ENCODE measurements at regions not wholly inside any gene's neighbourhood (a gene's known extent, or its start where the extent isn't known, plus 50 kb on each side); places are given as distances from the start of the nearest gene placed in this dataset.

DNA sequence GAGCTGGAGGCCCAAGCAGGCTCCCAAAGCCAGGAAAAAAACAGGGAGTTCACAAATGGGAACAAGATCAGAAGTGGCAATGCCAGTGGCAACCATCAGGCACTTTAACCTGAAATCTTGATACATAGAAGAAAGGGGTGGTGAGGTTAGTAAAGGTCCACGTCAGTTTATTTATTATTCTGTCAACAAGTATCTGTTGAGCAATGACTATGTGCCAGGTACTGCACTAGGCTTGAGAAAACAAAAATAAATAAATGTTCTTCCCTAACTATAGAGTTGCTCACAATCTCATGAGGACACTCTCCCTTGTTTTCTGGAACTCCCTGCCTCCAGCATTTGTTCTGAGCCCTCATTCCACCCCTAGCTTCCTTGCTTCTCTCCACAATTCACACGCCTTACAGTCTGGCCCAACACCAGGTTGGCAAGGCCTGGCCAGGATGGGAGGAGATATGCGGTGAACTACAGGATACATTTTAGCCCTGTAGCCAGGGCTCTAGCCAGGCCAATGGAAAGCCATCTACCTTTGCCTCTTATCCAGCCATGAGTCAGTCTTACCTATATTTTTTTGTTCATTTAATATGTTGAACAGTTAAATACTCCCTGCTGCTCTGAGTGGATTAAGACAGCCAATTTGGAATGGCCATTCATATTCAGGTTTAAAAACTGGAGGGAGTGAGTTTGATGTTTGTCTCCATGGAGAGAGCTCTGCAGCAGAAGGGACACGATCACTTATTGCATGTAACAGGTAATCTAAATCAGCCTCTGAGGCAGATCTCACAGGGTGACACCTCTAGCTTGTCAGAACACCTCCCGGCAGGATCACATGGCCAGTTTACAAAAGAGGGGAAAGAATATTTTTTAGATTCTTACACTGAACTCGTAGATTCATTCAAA, 161.9 kb upstream of the ATP11B start:
- CTCF ChIA-PET: no interaction called here
- FAIRE-seq: no peak
- no peaks in the 10 kb centered on the region for H3K79me2 ChIP-seq (ENCODE audit: control insufficient read depth, insufficient read depth, low read length)

DNA sequence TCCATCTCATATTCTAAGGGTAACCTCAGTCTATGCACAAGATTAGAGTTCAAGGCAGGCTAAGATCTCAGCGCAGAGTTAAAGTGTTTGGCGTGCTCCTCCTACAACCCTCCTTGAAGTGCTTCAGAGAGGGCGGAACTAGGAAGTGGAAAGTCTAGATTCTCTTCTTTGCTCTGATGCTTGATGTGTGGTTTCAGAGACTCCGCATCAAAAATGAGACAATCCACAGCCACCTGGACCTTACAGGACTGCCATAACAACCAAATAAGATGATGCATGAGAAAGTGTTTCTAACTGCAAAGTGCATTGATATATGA, 161.3 kb upstream of the ATP11B start:
- Histone ChIP-seq H3K27ac (ENCODE audit: insufficient read depth, low read depth, low read length) (no peak overlapping the region), H3K4me3 (replicated peaks in 1 of 3; ENCODE audit: insufficient read depth in 1 of 3, low read depth in 1 of 3, low read length in 3 of 3) (no peak overlapping the region), H3K4me1 (ENCODE audit: control insufficient read depth, extremely low read depth, insufficient read depth, low read length) (no peaks in the 10 kb centered on the region), H3K9me1 (replicated peaks; ENCODE audit: control insufficient read depth, extremely low read depth, insufficient read depth, low read length) (no peaks in the 10 kb centered on the region), H3K4me2 (ENCODE audit: insufficient read depth, low read length) (no peak overlapping the region), H3K9ac (replicated peaks; ENCODE audit: extremely low read depth, insufficient read depth, low read length) (no peak overlapping the region), H3K9me3 (replicated peaks; ENCODE audit: control insufficient read depth, insufficient read depth, low read length) (no peaks in the 10 kb centered on the region), H4K20me1 (replicated peaks; ENCODE audit: control insufficient read depth, extremely low read depth, insufficient read depth, low read length) (no peaks in the 10 kb centered on the region), H2AFZ (ENCODE audit: low read depth, low read length) (no peak overlapping the region), H3K27me3 (ENCODE audit: control insufficient read depth in 2 of 2, insufficient read depth in 2 of 2, low read length in 2 of 2) (peaks cover 0 to 2% of the 10 kb centered on the region in 2 experiments), H3K79me2 (ENCODE audit: control insufficient read depth, insufficient read depth, low read length) (no peaks in the 10 kb centered on the region), H3K36me3 (ENCODE audit: control insufficient read depth in 2 of 2, extremely low read depth in 1 of 2, insufficient read depth in 2 of 2, low read length in 2 of 2) (no peaks in the 10 kb centered on the region)
- no TSS peak for BruUV-seq (replicated peaks)
- CTCF ChIA-PET: no interaction called here
- POLR2A ChIA-PET: no interaction called here
- TF ChIP-seq POLR2A (IDR thresholded peaks at IDR 0.05; ENCODE audit: low read depth, low read length) (no peak), JUN (IDR thresholded peaks at IDR 0.05; ENCODE audit: borderline replicate concordance, insufficient read depth, insufficient read length, low read depth) (no peak), MYC (IDR thresholded peaks at IDR 0.05; ENCODE audit: low read depth, low read length) (no peak), POLR2AphosphoS5 (IDR thresholded peaks at IDR 0.05; ENCODE audit: insufficient read depth, low read depth, low read length) (no peak), GATA2 (IDR thresholded peaks at IDR 0.05; ENCODE audit: insufficient read depth, insufficient read length, low read depth, low read length) (no peak), EZH2 (IDR thresholded peaks at IDR 0.05; ENCODE audit: borderline replicate concordance, low read depth, low read length, severe bottlenecking) (no peak), FOS (IDR thresholded peaks at IDR 0.05; ENCODE audit: borderline replicate concordance, insufficient read depth, low read length) (no peak)
- TF ChIP-seq, protein P1, sequence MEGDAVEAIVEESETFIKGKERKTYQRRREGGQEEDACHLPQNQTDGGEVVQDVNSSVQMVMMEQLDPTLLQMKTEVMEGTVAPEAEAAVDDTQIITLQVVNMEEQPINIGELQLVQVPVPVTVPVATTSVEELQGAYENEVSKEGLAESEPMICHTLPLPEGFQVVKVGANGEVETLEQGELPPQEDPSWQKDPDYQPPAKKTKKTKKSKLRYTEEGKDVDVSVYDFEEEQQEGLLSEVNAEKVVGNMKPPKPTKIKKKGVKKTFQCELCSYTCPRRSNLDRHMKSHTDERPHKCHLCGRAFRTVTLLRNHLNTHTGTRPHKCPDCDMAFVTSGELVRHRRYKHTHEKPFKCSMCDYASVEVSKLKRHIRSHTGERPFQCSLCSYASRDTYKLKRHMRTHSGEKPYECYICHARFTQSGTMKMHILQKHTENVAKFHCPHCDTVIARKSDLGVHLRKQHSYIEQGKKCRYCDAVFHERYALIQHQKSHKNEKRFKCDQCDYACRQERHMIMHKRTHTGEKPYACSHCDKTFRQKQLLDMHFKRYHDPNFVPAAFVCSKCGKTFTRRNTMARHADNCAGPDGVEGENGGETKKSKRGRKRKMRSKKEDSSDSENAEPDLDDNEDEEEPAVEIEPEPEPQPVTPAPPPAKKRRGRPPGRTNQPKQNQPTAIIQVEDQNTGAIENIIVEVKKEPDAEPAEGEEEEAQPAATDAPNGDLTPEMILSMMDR (IDR thresholded peaks at IDR 0.05; ENCODE audit: extremely low read depth in 1 of 2, insufficient read depth in 1 of 2, low read depth in 1 of 2, low read length in 2 of 2): no peak
- TF ChIP-seq, protein P2, sequence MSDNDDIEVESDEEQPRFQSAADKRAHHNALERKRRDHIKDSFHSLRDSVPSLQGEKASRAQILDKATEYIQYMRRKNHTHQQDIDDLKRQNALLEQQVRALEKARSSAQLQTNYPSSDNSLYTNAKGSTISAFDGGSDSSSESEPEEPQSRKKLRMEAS (IDR thresholded peaks at IDR 0.05; ENCODE audit: insufficient read depth, insufficient read length): no peak
- no peak for FAIRE-seq
- intact Hi-C loops (cut with micrococcal nuclease) (no loop called here), dilution Hi-C loops (cut with MboI; ENCODE audit: extremely low pct_ligation_motif_present, low sequenced_read_pairs) (no loop called here)
- no peak for DNase-seq (ENCODE audit: low read depth, low spot score)

More for the DNA sequence above, 161.9 kb upstream of the ATP11B start:
- no peak overlapping the region for H3K4me2 ChIP-seq (ENCODE audit: insufficient read depth, low read length)
- dilution Hi-C loops (cut with MboI; ENCODE audit: extremely low pct_ligation_motif_present, low sequenced_read_pairs): no loop called here
- no peak overlapping the region for H3K4me3 ChIP-seq (replicated peaks in 1 of 3; ENCODE audit: insufficient read depth in 1 of 3, low read depth in 1 of 3, low read length in 3 of 3)
- intact Hi-C loops (cut with micrococcal nuclease): no loop called here
- H4K20me1 ChIP-seq (replicated peaks; ENCODE audit: control insufficient read depth, extremely low read depth, insufficient read depth, low read length): no peaks in the 10 kb centered on the region
- no peak for DNase-seq (ENCODE audit: low read depth, low spot score)
- POLR2A ChIA-PET: no interaction called here
- TF ChIP-seq, protein P1 (IDR thresholded peaks at IDR 0.05; ENCODE audit: extremely low read depth in 1 of 2, insufficient read depth in 1 of 2, low read depth in 1 of 2, low read length in 2 of 2): no peak
- no peak for TF ChIP-seq POLR2A (IDR thresholded peaks at IDR 0.05; ENCODE audit: low read depth, low read length)
- TF ChIP-seq, protein P2 (IDR thresholded peaks at IDR 0.05; ENCODE audit: insufficient read depth, insufficient read length): no peak
- H3K36me3 ChIP-seq (ENCODE audit: control insufficient read depth in 2 of 2, extremely low read depth in 1 of 2, insufficient read depth in 2 of 2, low read length in 2 of 2): no peaks in the 10 kb centered on the region
- H3K27ac ChIP-seq (ENCODE audit: insufficient read depth, low read depth, low read length): no peak overlapping the region
- H3K4me1 ChIP-seq (ENCODE audit: control insufficient read depth, extremely low read depth, insufficient read depth, low read length): no peaks in the 10 kb centered on the region
- no peak overlapping the region for H2AFZ ChIP-seq (ENCODE audit: low read depth, low read length)
- no peaks in the 10 kb centered on the region for H3K9me1 ChIP-seq (replicated peaks; ENCODE audit: control insufficient read depth, extremely low read depth, insufficient read depth, low read length)
- H3K9ac ChIP-seq (replicated peaks; ENCODE audit: extremely low read depth, insufficient read depth, low read length): no peak overlapping the region
- H3K27me3 ChIP-seq (ENCODE audit: control insufficient read depth in 2 of 2, insufficient read depth in 2 of 2, low read length in 2 of 2): peaks cover 0 to 2% of the 10 kb centered on the region in 2 experiments
- H3K9me3 ChIP-seq (replicated peaks; ENCODE audit: control insufficient read depth, insufficient read depth, low read length): no peaks in the 10 kb centered on the region
- BruUV-seq (replicated peaks): no TSS peak
